Psoas muscle (tissue), 7 donors: ENCODE measurements at regions not wholly inside any gene's neighbourhood (a gene's known extent, or its start where the extent isn't known, plus 50 kb on each side); places are given as distances from the start of the nearest gene placed in this dataset.
"Not testable (repeated sequence)": the region's sequence is repeated elsewhere in the genome, so short reads cannot be mapped to it uniquely, and the experiment has no call there.

Source experiments
- ATAC-seq, 4 donors: fragments of 200-7000 bp; cut with Tn5 transposase; one replicate each; pipeline ENCODE4 v1.9.1; 2020; ENCODE audit warnings: moderate library complexity in 3 of 4, mild to moderate bottlenecking in 2 of 4
- DNase-seq, 2 donors: peaks; one replicate each; pipeline ENCODE4 v3.0.0-alpha.2; 2020
- H3K27ac ChIP-seq: fragments of 200-600 bp; one replicate; pipeline ENCODE4 v1.8.0; 2022
- H3K27me3 ChIP-seq, 3 donors: fragments of 200-600 bp in 1 of 3; one replicate each; pipeline versions ENCODE4 v1.6.1 to v1.8.0; 2013 to 2022; ENCODE audit warnings: low read length in 2 of 3, mild to moderate bottlenecking in 2 of 3, moderate library complexity in 1 of 3; ENCODE audit not compliant: insufficient read depth in 3 of 3
- H3K36me3 ChIP-seq, 2 donors: fragments of 200-600 bp in 1 of 2; one replicate each; pipeline versions ENCODE4 v1.6.1 to v1.8.0; 2013 to 2022; ENCODE audit warnings: low read depth in 1 of 2, mild to moderate bottlenecking in 1 of 2, moderate library complexity in 1 of 2; ENCODE audit not compliant: insufficient read depth in 1 of 2
- H3K4me1 ChIP-seq: fragments of 200-600 bp; one replicate; pipeline ENCODE4 v1.8.0; 2022
- H3K4me3 ChIP-seq: fragments of 200-600 bp; one replicate; pipeline ENCODE4 v1.8.0; 2022; ENCODE audit warnings: mild to moderate bottlenecking
- H3K9me3 ChIP-seq: fragments of 200-600 bp; one replicate; pipeline ENCODE4 v1.8.0; 2022
- WGBS, 3 donors: extraction: QIAGEN DNeasy Blood & Tissue Kit; methylation state at CpG; one replicate each; pipeline versions ENCODE4 v1.1.6 to v1.1.7; 2013; 5-methylcytosine and 5-hydroxymethylcytosine counted together
- intact Hi-C, 2 donors: fragments of 100-400 bp; cut with DNase I; formaldehyde crosslinking; loops; one replicate each; pipeline versions ENCODE4 v1.11.0 to v1.14.2; 2022
- TF ChIP-seq, protein P1 (sequence below): fragments of 200-600 bp; IDR thresholded peaks from one replicate; pipeline ENCODE4 v1.8.0; 2022; ENCODE audit warnings: antibody characterized with exemption
- donor health status: healthy with polysubstance abuse.
- donor health status: DM: no; HTN: no; CAD: no; lungs with moderate emphysema.
- donor health status: Bipolar disorder and iron deficiency.
- donor health status: healthy.
- donor health status: DM: yes; HTN: yes; CAD: no.
- donor health status: DM: no; HTN: no; CAD: no.
- donor health status: DM: yes; HTN: yes; CAD: no.

DNA sequence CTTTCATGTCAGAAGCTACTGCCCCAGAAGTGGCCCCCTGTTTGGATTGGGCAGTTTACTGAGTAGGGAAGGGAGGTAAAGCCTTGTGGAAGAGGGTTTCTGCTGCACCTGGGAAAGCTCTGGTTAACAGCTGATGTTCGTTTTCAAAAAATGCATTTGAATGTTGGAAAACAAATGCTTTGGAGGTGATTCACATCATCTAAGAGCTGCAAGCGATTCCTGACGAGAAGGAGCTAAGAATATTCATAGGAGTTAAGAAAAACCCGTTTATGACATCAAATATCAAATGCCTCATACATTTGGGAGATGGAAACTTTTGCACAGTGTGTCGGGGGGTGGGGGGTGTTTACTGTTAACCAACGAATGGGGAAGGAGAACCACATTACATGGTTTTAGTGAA lies 183.8 kb upstream of the NR2F2 start:
- Histone ChIP-seq H3K4me1 (no peaks in the 10 kb centered on the region), H3K27ac (no peak overlapping the region), H3K27me3 (peaks cover 0 to 4% (median 0%) of the 10 kb centered on the region in 3 donors), H3K4me3 (no peak overlapping the region), H3K9me3 (no peaks in the 10 kb centered on the region), H3K36me3 (no peaks in the 10 kb centered on the region)
- no peak for ATAC-seq
- WGBS, 3 donors, result 75 to 81% (median 76%) methylated on average over 6 of the region's 6 CpGs
- DNase-seq, result no peak
- TF ChIP-seq, protein P1, sequence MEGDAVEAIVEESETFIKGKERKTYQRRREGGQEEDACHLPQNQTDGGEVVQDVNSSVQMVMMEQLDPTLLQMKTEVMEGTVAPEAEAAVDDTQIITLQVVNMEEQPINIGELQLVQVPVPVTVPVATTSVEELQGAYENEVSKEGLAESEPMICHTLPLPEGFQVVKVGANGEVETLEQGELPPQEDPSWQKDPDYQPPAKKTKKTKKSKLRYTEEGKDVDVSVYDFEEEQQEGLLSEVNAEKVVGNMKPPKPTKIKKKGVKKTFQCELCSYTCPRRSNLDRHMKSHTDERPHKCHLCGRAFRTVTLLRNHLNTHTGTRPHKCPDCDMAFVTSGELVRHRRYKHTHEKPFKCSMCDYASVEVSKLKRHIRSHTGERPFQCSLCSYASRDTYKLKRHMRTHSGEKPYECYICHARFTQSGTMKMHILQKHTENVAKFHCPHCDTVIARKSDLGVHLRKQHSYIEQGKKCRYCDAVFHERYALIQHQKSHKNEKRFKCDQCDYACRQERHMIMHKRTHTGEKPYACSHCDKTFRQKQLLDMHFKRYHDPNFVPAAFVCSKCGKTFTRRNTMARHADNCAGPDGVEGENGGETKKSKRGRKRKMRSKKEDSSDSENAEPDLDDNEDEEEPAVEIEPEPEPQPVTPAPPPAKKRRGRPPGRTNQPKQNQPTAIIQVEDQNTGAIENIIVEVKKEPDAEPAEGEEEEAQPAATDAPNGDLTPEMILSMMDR, result no peak
- intact Hi-C loops, result no loop called here

DNA sequence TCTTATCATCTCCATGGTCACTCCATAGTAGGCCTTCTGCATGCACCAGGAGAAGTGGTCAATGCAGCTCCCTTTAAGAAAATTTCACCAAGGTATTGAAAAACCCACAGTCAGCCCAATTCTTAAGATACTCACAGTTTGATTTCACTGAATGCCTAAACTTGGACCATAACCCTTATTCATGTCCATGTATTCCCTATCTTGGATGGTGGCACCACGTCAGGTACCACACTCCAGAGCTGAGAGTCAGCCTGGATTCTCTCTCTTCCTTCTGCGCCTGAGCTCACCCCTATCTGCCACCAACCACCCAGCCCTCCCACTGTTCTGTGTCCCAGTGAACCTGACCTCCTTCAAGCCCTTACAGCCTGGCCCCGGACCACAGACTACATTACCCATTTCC lies 183.2 kb upstream of the NR2F2 start:
- no peaks in the 10 kb centered on the region for H3K9me3 ChIP-seq
- H3K27ac ChIP-seq, result no peak overlapping the region
- TF ChIP-seq, protein P1, result no peak
- intact Hi-C loops, result no loop called here
- H3K36me3 ChIP-seq, result no peaks in the 10 kb centered on the region
- H3K4me1 ChIP-seq, result no peaks in the 10 kb centered on the region
- H3K4me3 ChIP-seq, result no peak overlapping the region
- DNase-seq, result no peak
- ATAC-seq, result no peak
- 85 to 96% (median 93%) methylated on average over 3 of the region's 3 CpGs for WGBS, 3 donors
- peaks cover 0 to 4% (median 0%) of the 10 kb centered on the region in 3 donors for H3K27me3 ChIP-seq

DNA sequence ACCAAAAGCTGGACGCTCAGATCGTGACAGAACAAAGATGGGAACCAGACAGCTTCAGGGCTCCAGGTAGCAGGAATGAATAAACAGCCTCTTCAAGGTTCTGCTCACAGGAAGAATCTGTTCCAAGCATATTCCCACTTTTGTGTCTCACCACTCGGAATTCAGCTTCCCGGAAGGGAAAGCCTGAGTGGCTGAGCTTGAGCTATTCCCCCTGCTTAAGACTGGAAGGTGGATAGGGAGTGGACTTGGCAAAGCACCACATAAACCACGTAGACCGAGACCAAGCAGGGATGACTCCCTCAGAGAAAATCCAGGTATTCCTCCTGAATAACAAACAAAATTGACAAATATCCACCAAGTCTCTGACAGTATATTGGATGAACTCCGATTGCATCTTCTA lies 180.2 kb upstream of the NR2F2 start:
- intact Hi-C loops, result no loop called here
- DNase-seq (no peak), ATAC-seq (no peak)
- H3K36me3 ChIP-seq, result no peaks in the 10 kb centered on the region
- peaks cover 0 to 4% (median 0%) of the 10 kb centered on the region in 3 donors for H3K27me3 ChIP-seq
- 68 to 75% (median 72%) methylated on average over 7 of the region's 7 CpGs for WGBS, 3 donors
- H3K4me3 ChIP-seq, result no peak overlapping the region
- TF ChIP-seq, protein P1, result no peak
- H3K27ac ChIP-seq, result no peak overlapping the region
- H3K9me3 ChIP-seq, result no peaks in the 10 kb centered on the region
- H3K4me1 ChIP-seq, result no peaks in the 10 kb centered on the region

DNA sequence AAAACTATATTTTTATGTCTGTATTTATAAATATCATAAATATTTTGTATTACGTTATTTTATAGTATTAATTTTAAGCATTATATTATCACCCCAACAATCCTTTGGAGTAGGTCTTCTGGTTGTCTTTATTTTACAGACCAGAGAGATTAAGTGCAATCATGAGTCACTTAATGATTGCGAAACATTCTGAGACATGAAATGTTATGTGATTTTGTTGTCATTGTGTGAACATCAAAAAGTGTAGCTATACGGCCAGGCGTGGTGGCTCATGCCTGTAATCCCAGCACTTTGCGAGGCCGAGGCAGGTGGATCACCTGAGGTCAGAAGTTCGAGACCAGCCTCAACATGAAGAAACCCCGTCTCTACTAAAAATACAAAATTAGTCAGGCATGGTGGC lies 178.8 kb upstream of the NR2F2 start:
- H3K27ac ChIP-seq, ATAC-seq, H3K9me3 ChIP-seq, H3K27me3 ChIP-seq, DNase-seq, H3K36me3 ChIP-seq, H3K4me1 ChIP-seq, intact Hi-C loops, H3K4me3 ChIP-seq: not testable (repeated sequence)
- WGBS, 3 donors, result 91 to 96% (median 92%) methylated on average over 8 of the region's 8 CpGs

DNA sequence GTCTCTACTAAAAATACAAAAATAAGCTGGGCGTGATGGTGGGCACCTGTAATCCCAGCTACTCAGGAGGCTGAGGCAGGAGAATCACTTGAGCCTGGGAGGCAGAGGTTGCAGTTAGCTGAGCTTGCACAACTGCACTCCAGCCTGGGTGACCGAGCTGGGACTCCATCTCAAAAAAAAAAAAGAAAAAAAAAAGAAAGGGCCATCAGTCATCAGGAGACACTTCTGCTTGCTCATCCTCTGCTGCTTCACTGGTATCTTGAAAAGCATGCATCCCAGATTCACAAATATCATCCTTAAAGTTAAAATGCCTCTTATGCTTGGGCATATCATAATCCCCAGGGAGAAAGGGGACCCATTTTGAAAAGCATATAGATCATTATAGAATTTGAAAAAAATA lies 176.6 kb upstream of the NR2F2 start:
- no peaks in the 10 kb centered on the region for H3K4me1 ChIP-seq
- TF ChIP-seq, protein P1, result no peak
- DNase-seq (no peak), ATAC-seq (no peak)
- intact Hi-C loops, result no loop called here
- H3K4me3 ChIP-seq, result no peak overlapping the region
- H3K9me3 ChIP-seq, result no peaks in the 10 kb centered on the region
- H3K27ac ChIP-seq, result no peak overlapping the region
- no peaks in the 10 kb centered on the region for H3K27me3 ChIP-seq
- no peaks in the 10 kb centered on the region for H3K36me3 ChIP-seq
- 90 to 94% (median 92%) methylated on average over 2 of the region's 2 CpGs for WGBS, 3 donors
